DLD1 (cell line): ENCODE measurements at regions not wholly inside any gene's neighbourhood (a gene's known extent, or its start where the extent isn't known, plus 50 kb on each side); places are given as distances from the start of the nearest gene placed in this dataset.
"Not testable (repeated sequence)": the region's sequence is repeated elsewhere in the genome, so short reads cannot be mapped to it uniquely, and the experiment has no call there.

Source experiments
- in situ Hi-C: cut with HindIII; loops from 2 replicates; pipeline ENCODE4 v1.10.0; 2017; ENCODE audit warnings: low sequenced_read_pairs

DNA sequence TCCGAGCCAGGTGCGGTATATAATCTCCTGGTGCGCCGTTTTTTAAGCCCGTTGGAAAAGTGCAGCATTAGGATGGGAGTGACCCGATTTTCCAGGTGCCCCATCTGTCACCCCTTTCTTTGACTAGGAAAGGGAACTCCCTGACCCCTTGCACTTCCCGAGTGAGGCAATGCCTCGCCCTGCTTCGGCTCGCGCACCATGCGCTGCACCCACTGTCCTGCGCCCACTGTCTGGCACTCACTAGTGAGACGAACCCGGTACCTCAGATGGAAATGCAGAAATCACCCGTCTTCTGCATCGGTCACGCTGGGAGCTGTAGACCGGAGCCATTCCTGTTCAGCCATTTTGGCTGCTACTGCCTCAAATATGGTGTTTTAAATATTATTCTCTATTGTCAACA, 198.0 kb downstream of the MEIS1 start:
- in situ Hi-C loops, result not testable (repeated sequence)

DNA sequence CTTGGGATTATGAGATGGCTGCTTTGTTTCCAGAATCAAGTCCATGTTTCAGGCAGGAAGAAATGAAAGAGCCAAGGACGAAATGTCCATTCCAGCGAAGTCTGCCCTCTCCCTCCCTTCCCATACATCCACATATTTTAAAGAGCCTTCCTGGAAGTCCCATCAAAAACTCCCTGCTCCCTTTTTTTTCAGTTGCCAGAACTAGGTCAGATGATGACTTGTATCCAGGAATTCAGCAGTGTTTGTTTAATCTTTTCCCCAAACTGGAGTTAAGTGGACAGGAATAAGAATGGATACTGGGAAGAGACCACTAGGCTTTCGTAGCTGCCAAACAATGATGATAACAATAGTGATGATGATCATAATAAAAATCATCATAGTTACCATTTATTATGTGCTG, 198.7 kb downstream of the MEIS1 start:
- in situ Hi-C loops, result no loop called here

DNA sequence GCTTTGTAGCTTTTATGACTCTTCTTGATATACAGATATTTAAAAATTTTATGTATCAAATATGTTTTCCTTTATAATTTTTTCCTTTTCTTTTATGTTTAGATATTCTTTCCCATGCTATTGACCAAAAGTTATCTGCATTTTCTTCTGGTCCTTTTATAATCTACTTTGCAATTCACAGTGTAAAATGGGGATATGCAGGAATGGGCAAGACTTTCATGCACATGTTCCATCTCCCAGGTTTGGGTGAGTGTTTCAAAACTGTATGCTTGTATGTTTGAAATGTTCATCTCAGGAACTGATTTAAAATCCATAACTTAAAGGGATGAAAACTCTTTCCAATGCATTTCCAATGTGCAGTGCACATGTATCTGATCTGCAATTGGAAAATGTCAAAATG, 199.9 kb downstream of the MEIS1 start:
- in situ Hi-C loops, result no loop called here

DNA sequence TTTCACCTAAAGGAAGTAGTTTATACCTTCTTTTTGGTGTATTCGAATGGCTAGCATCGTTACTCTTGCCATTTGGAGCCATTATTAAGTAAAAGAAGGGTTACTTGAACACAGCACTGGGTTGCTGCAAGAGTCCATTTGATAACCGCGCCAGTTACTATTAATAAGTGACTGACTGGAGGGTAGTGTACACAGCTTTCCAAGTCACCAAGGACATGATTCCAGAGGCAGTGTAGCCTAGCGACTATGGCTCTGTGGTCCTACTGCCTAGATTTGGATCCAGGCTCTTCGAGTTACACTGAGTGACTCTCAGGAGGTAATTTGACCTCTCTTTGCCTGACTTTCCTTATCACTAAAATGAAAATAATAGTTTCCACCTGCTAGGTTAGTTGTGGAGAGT, 206.8 kb downstream of the MEIS1 start:
- in situ Hi-C loops, result no loop called here

DNA sequence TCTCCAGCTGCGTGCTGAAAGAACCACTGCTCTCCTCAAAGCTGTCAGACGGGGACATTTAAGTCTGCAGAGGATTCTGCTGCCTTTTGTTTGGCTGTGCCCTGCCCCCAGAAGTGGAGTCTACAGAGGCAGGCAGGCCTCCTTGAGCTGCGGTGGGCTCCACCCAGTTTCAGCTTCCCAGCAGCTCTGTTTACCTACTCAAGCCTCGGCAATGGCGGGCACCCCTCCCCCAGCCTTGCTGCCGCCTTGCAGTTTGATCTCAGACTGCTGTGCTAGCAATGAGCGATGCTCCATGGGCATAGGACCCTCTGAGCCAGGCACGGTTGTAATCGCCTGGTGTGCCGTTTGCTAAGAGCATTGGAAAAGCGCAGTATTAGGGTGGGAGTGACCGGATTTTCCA, 213.2 kb downstream of the MEIS1 start:
- in situ Hi-C loops, result not testable (repeated sequence)

DNA sequence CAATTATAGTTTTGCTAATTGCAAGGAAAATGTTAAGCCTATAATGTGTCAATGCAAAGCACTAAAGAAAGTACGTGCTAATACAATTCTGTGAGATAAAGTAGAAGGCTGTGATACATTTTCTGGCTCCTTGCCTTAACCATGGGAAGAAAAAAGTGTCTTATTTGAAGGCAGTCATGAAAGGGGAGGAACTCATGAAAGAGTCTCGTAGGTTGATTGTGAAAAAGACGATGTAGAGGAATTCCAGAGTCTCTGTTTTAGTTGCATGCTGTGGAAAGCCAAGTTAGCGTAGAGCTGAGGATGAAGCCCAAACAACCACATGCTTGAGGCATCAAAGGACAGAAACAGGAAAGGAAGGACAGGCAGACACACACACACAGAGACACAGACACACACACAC, 214.1 kb downstream of the MEIS1 start:
- in situ Hi-C loops, result no loop called here

DNA sequence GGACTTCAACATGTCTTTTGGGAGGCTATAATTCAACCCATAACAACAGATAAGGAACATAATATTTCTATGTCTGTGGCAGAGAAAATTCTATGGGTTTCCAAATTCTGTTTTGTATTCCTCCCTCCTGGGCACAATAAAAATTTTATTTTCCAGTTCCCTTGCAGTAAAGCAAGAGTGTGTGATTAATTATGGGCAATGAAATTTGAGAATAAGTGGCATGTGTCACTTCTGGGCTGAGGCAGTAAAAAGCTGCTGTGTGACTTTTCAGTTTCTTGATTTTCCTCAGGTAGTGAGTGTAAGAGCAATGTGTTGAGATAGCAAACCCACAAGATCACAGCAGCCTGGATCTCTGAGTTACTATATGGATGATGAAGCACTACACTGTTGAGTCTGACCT, 216.4 kb downstream of the MEIS1 start:
- in situ Hi-C loops, result no loop called here

DNA sequence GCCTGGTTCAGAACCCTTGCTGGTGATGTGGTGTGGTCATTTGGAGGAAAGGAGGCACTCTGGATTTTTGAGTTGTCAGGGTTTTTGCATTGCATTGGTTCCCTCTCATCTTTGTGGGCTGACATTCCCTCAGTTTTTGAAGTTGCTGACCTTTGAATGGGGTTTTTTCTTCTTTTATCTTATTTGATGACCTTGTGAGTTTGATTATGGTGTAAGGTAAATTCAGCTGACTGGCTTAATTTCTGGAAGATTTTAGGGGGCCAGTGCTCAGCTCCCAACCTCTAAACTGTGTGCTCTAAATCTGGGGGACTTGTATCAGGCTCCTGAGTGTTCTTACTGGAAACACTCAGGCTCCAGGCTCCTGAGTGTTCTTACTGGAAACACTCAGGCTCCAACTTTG, 225.9 kb downstream of the MEIS1 start:
- in situ Hi-C loops, result no loop called here

DNA sequence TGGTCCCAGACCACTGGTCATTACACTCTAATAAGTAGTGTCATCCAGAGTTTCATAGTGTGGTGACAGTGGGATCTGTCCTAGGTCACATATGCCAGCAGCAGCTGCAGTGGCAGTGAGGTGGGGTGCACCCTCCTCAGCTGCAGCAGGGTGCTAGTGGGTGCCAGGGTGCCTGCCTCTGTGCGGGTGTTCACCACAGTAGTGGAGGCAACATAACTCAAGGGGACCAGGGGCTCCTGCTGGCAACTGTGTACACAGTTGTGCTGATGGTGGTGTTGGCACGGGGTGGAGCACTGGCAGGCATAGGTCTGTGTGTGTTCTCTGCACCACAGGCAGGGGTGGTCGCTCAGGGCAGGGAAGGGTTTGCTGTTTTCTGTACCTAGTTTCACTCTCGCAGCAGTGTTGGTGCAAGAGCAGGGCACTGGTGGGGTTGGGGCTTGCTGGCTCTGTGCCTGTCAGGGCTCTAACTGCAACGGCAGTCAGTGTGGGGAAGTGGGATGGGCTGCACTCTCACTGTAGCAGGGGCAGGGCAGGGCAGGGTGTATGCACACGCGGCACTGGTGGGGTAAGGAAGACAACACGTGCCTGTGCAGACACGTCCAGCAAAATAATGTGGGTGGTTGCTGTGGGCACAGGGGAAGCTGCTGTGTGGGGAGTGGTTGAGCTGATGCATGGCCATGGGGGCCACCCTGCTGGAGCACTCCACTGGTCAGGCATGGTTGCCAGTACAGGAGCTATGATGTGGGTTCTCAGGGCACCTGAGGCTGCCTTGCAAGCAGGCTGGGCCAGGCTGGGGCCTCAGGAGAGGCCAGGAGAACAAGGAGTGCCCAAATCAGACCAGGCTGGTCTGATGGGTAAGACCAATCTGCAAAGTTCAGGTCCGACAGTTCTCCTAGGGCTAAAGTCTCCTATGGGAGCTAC, 226.6 kb downstream of the MEIS1 start:
- in situ Hi-C loops, result no loop called here

DNA sequence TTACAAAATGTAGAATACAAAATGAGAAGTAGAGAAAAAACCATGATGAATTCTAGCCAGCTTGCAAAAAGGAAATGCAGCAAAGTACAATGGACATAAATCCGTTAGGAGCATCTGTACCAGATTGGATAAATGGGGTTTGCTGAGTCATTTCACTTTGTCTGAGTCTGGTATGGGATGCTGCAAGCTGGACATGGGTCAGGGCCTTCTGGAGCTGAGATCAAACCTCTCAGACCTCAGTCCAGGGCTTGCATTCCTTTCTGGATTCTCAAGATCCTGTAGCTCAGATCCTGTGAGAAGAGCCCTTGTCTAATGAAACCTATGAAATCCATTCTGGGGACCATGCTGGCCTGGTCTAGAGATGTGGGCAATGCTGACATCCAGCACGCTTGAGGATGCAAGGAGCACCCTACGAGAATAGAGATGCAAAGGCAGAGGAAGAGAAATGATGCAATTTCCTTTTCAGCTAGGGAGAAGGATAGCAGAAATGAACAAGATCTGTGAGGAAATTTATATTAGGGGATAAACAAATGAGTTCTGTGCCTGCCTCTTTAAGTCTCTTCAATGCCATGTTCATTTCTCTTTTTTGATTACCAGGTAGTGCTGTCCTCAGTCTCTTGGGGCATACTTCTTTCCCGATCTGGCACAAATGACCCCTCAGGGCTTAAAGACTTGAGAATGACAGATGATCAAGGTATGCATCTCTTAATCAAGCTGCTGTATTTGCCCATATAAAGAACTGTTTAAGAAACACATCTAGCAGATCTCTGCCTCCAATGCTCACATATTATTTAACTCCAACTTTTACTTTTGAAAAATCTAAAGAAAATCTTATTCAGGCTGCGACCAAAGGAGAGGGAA, 230.4 kb downstream of the MEIS1 start:
- in situ Hi-C loops, result no loop called here

DNA sequence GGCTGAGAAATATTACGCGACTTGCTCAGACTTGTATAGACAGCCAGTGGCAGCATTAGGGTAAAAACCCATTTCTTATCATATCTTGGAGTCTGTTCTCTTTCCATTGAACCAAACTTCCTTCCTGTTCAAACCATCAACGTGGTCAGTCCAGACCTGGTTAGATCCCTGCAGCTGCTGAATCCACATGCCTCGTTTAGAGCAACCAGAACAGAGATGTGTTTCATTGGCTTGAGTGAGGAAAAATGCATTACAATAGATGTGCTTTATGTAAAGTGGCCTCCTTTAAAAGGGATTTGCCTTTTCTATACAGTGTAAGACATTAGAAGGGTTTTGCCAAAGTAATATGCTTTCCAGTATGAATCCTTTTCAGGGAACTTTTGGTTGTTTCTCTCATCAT, 232.4 kb downstream of the MEIS1 start:
- in situ Hi-C loops, result no loop called here

DNA sequence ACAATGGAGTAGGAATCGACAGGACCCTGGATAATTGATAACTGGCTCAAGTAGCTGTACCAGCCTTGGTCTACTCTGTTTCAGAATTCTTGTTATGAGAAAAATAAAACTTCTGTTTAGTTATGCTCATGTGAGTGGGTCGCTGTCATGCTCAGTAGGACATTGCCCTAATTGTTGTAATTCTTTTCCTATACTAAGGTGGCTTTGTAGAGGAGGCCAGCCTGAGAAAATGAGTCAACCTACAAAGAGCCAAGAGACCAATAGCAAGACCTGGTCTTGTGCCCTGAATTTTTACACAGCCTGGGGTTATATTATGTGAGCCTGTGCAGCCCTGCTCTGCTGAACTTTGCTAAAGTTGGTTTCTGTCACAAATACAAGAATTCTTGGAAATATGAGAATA, 238.4 kb downstream of the MEIS1 start:
- in situ Hi-C loops, result no loop called here

DNA sequence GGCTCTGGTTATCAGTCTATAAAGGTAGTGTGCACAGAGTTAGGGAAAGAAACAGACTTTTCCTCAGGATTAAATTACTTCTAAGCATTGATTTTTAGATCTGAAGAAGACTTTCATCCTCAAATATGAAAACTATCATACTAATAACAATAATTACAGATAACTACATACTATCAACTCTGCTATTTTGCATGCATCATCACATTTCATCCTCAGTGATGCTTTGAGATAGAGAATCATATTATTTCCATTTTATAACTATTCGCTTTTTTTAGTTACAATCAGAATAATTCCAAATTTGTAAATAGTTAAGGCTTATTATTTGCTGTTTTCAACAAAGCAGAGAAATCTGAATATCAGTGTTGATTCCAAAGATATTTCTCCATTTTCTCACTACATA, 239.2 kb downstream of the MEIS1 start:
- in situ Hi-C loops, result no loop called here

DNA sequence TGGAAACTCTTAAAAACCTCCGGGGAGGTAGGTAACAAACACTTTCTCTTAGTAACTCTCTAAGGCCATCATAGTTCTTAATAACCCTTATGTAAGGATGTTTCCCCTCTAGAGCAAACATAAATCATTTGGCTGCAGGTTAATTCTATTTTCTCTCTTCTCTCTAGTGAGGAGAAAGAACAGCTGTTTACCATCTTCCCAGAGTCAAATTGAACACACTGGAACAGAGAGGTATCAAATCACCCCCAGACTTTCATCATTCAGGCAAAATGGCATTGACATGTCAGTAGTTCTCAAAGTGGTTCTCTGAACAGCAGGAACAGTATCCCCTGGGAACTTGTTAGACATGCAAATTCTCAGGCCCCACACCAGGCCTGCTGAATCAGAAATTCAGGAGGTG, 240.7 kb downstream of the MEIS1 start:
- in situ Hi-C loops, result no loop called here

DNA sequence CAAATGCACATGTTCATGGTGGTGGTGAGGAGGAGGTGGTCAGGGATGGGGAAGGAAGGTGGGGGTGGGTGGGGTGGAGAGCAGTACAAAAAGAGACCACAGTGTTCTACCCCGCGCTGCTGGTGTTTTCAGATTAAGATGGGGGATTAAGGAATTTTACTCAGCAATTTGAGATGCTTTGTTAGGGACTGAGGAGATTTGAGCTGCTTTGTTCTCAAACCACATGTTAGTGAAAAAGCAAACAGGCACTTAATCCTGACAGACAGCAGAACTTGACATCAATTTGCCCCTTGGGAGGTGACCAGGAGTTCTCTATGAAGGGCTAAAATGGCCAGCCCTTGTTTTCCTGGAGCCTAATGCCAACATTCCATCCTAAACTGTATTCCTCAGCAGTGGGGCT, 244.5 kb downstream of the MEIS1 start:
- in situ Hi-C loops, result no loop called here

DNA sequence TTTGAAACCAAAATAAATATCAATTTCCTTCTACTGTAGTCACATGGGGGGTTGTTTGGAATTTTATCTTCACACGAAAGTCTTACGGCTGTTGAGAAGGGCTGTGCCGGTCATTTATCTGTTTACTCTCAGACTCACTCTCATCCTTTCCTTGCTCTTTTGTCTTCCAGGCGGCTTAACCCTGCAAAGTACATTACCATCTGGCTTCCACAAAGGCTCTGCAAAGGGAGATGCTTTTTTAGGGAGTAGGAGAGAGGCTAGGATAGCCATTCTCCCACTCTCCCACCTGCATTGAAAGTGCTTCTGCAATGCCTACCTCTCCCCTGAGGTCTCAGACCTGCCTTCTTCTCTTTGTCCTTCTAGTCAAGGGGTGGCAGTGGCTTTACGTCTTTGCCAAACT, 247.6 kb downstream of the MEIS1 start:
- in situ Hi-C loops, result no loop called here

DNA sequence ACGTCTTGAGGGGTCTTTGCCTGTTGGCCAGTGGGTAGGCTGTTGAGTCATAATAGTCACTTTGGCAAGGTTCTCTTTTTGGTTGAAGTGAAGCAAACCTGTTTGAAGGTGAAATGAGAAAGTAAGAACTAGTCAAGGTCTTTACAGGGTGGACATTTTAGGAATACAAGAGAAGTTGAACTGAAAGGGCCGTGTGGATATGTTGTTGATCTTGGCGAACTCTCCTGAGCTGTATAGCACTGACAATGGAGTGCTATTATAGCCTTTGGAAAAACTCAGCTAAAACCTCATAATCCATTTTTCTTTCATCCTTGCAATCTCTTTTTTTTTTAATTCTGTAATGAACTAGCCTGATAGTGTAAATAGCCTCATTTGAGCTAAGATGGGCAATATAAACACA, 248.1 kb downstream of the MEIS1 start:
- in situ Hi-C loops, result no loop called here

DNA sequence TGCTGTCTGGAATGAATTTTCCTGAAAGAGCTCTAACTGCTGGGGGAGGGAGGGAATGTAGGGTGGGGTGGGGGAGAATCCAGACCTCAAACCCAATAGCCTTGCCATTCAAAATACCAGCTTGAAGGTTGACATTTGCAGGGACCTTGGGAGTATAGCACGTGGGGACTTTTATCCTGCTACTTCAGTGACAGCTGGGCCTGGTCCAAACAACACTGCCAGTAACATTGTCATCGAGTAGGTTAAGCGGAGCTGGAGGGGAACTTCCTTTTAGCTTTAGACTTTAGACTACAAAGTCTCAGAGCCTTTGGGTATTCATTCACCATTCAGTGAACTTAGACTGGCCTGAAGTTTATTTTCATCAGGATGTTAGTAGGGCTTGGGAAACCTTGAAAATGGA, 248.7 kb downstream of the MEIS1 start:
- in situ Hi-C loops, result no loop called here

DNA sequence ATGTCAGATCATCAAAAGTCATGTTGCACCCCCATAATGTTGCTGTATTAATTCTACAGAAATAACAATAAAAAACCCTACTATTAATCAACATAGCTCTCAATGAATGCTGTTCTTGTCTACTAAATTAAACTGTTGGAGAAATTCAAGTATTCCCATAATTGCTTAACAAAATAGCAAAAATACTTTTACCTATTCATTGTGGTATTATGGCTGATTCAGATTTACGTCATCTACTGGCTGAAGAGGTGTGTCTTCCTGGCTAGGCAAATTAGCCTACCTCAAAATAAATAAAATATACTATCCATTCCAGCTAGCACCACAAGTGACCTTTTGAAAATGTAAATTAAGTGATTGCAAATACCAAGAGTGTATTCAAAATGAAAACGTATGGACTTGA, 249.4 kb downstream of the MEIS1 start:
- in situ Hi-C loops, result no loop called here

DNA sequence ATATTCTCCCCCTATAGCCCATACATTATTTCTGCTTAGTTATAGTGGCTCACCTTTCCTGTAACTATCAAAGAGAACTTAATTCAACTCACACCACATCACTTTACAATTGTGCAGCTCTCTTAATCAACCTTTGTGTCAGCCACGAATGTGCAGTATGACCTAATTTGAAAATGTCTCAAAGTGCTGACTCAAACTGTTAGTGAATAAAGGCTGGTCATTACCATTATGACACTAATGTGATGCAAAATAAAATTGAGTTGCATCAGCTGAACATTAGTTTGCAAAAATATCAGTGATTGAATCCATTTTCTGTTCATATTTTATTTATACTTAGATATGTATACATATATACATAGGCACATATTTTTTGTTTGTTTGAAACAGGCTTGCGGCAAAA, 251.8 kb downstream of the MEIS1 start:
- in situ Hi-C loops, result no loop called here

DNA sequence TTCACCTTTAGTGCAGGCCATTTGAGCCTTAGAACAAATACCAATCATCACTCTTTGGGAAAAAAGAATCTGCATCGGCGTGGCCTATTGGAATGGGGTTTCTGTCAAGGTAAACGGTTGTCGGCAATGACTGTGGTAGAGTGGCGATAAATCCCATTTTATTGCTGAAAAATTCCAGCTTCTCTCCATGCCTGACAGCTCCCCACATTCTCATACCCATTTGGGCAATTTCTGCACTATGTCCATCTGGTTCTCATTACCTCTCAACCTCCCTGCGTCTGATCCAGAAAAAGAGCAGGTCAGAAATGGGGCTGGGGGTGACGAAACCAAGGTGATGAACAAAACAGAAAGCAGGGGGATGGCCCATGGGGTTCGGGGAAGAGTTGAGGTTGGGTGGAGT, 254.0 kb downstream of the MEIS1 start:
- in situ Hi-C loops, result no loop called here

DNA sequence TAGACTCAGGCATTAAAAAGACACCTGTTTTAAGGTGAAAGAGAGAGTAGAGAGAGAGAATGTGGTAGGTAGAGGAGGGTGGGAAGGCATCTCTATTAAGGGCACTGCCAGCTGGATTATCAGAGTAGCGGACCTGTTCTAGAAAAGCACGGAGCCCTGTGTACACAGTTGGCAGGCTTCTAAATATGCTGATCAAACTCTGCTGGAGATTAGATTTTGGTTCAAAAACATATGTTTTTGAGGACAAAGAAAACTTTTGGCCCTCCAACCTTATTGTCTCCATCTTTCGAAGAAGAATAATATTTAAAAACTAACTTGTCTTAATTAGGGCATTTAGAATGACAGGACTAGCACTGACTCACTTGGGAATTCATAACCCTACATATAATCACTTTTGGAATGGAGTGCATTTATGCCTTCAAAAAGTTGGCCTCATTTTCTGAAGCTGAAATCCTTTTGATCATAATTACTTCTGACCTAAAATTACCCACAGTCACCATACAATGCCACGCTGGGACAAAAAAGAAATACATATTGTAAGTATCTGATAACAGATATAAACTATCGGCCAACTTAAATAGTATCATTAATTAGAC, 254.6 kb downstream of the MEIS1 start:
- in situ Hi-C loops, result no loop called here
